ENCODE measurements at regions not wholly inside any gene's neighbourhood (a gene's known extent, or its start where the extent isn't known, plus 50 kb on each side); places are given as distances from the start of the nearest gene placed in this dataset.

DNA sequence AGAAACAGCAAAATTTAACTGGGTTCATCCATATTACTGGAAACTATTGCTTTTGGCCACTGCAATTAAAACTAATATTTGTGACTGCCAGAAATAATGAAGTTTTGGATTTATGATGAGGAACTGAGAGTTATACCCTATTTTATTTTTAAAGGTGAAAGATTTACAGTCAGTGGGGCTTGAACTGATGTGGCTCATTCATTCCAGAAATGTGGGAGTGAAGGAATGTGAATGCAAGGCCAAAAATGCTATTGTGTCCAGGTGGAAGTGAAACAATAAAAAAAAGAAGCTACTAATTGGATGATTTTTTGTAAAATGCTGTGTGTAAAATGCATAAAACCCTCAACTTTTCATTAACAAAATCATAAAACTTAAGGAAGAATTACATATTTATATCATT, 491.9 kb downstream of the COL12A1 start:
- H3K4me2 ChIP-seq (ENCODE audit: insufficient read depth, low read length) = no peak overlapping the region
- TF ChIP-seq ZNF436 (CRISPR knock-in tag; IDR thresholded peaks at IDR 0.05) = no peak
- H3K36me3 ChIP-seq (ENCODE audit: control insufficient read depth, insufficient read depth, low read length) = no peaks in the 10 kb centered on the region
- no peak for FAIRE-seq
- no peaks in the 10 kb centered on the region for H3K4me1 ChIP-seq (replicated peaks in 1 of 2; ENCODE audit: control insufficient read depth in 2 of 2, insufficient read depth in 2 of 2, low read length in 2 of 2)
- no TSS peak for BruUV-seq (replicated peaks)
- no peaks in the 10 kb centered on the region for H3K27me3 ChIP-seq (ENCODE audit: control insufficient read depth in 2 of 2, insufficient read depth in 2 of 2, low read length in 2 of 2)
- H3K79me2 ChIP-seq (ENCODE audit: control insufficient read depth, insufficient read depth, low read length) = no peaks in the 10 kb centered on the region
- no peaks in the 10 kb centered on the region for H3K9me1 ChIP-seq (ENCODE audit: control insufficient read depth, insufficient read depth, low read length)
- H3K4me3 ChIP-seq = no peak overlapping the region
- ChIA-PET CTCF (ENCODE audit: low intra/inter-chr PET ratio) (no interaction called here), POLR2A (no interaction called here)
- H4K20me1 ChIP-seq (replicated peaks; ENCODE audit: control insufficient read depth, insufficient read depth, low read length) = no peaks in the 10 kb centered on the region
- H2AFZ ChIP-seq (ENCODE audit: low read depth, low read length) = no peak overlapping the region
- DNase-seq (ENCODE audit: extremely low read depth in 1 of 4, low spot score in 3 of 4) = no peak
- H3K9ac ChIP-seq (ENCODE audit: insufficient read depth in 1 of 2, low read depth in 2 of 2, low read length in 2 of 2) = no peak overlapping the region
- in situ Hi-C loops (cut with MboI) = no loop called here
- H3K9me3 ChIP-seq (replicated peaks; ENCODE audit: control insufficient read depth, insufficient read depth, low read depth, low read length) = no peaks in the 10 kb centered on the region
- ATAC-seq = no peak
- intact Hi-C loops (cut with micrococcal nuclease) = no loop called here
- H3K27ac ChIP-seq (ENCODE audit: extremely low read depth, low read depth, low read length) = no peak overlapping the region

DNA sequence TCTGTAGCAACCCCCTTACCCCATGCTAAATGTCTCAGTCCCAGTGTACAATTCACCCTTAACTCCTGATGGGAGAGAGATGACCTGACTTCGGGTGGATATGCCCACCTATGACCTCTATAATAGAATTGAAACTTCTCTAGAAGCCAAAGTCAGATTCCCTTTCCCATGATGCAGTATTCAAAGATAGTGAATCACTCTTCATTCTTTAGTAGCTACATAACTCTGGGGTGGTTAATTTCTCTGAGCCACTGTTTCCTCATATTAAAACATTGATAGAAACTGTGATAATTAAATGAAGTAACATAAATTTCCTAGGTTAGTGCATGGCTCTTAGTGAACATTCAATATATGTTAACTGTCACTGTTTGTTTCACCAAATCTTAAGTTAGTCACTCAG, 500.4 kb downstream of the COL12A1 start:
- 0% methylated on average over 1 of the region's 1 CpG for WGBS (ENCODE audit: insufficient coverage, low coverage, missing lambda C conversion rate)
- no peaks in the 10 kb centered on the region for H3K79me2 ChIP-seq (ENCODE audit: control insufficient read depth, insufficient read depth, low read length)
- ChIA-PET CTCF (ENCODE audit: low intra/inter-chr PET ratio) (no interaction called here), POLR2A (no interaction called here)
- no peak overlapping the region for H3K4me2 ChIP-seq (ENCODE audit: insufficient read depth, low read length)
- ATAC-seq = no peak
- no peaks in the 10 kb centered on the region; the same call in 1 of the 2 replicates for H3K9me3 ChIP-seq (replicated peaks; ENCODE audit: control insufficient read depth, insufficient read depth, low read depth, low read length)
- no peak overlapping the region for H2AFZ ChIP-seq (ENCODE audit: low read depth, low read length)
- H3K9me1 ChIP-seq (ENCODE audit: control insufficient read depth, insufficient read depth, low read length) = no peaks in the 10 kb centered on the region
- FAIRE-seq = no peak
- no peaks in the 10 kb centered on the region for H3K36me3 ChIP-seq (ENCODE audit: control insufficient read depth, insufficient read depth, low read length)
- no peak overlapping the region for H3K27ac ChIP-seq (ENCODE audit: extremely low read depth, low read depth, low read length)
- H3K4me3 ChIP-seq = no peak overlapping the region
- no TSS peak for BruUV-seq (replicated peaks)
- H3K9ac ChIP-seq (ENCODE audit: insufficient read depth in 1 of 2, low read depth in 2 of 2, low read length in 2 of 2) = no peak overlapping the region
- intact Hi-C loops (cut with micrococcal nuclease) = no loop called here
- in situ Hi-C loops (cut with MboI) = no loop called here
- H3K4me1 ChIP-seq (replicated peaks in 1 of 2; ENCODE audit: control insufficient read depth in 2 of 2, insufficient read depth in 2 of 2, low read length in 2 of 2) = no peaks in the 10 kb centered on the region
- H3K27me3 ChIP-seq (ENCODE audit: control insufficient read depth in 2 of 2, insufficient read depth in 2 of 2, low read length in 2 of 2) = no peaks in the 10 kb centered on the region
- no peak for DNase-seq (ENCODE audit: extremely low read depth in 1 of 4, low spot score in 3 of 4)
- no peaks in the 10 kb centered on the region for H4K20me1 ChIP-seq (replicated peaks; ENCODE audit: control insufficient read depth, insufficient read depth, low read length)
- TF ChIP-seq E2F3 (CRISPR knock-in tag; IDR thresholded peaks at IDR 0.05) (no peak), TBL1XR1 (IDR thresholded peaks at IDR 0.05; ENCODE audit: low read length in 2 of 2) (no peak), ADNP (tag; IDR thresholded peaks at IDR 0.05) (no peak), EWSR1 (IDR thresholded peaks at IDR 0.05; ENCODE audit: borderline replicate concordance, low read depth, partially characterized antibody) (no peak), MED1 (CRISPR knock-in tag; IDR thresholded peaks at IDR 0.05; ENCODE audit: borderline replicate concordance) (no peak), ZBTB17 (CRISPR knock-in tag; IDR thresholded peaks at IDR 0.05) (no peak), ZBED1 (IDR thresholded peaks at IDR 0.05) (no peak), ZNF274 (IDR thresholded peaks at IDR 0.05; ENCODE audit: borderline replicate concordance, low read depth, low read length) (no peak), HCFC1 (IDR thresholded peaks at IDR 0.05; ENCODE audit: low read depth, low read length) (no peak), TEAD2 (tag; IDR thresholded peaks at IDR 0.05) (no peak), ETS2 (tag; IDR thresholded peaks at IDR 0.05; ENCODE audit: borderline replicate concordance, poor library complexity, severe bottlenecking) (no peak), DIDO1 (tag; IDR thresholded peaks at IDR 0.05; ENCODE audit: low read depth) (no peak), DNMT1 (IDR thresholded peaks at IDR 0.05) (no peak), PTTG1 (tag; IDR thresholded peaks at IDR 0.05; ENCODE audit: low read depth) (no peak)
- TF ChIP-seq, protein P1, sequence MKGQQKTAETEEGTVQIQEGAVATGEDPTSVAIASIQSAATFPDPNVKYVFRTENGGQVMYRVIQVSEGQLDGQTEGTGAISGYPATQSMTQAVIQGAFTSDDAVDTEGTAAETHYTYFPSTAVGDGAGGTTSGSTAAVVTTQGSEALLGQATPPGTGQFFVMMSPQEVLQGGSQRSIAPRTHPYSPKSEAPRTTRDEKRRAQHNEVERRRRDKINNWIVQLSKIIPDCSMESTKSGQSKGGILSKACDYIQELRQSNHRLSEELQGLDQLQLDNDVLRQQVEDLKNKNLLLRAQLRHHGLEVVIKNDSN (CRISPR knock-in tag; IDR thresholded peaks at IDR 0.05) = no peak
- TF ChIP-seq, protein P2, sequence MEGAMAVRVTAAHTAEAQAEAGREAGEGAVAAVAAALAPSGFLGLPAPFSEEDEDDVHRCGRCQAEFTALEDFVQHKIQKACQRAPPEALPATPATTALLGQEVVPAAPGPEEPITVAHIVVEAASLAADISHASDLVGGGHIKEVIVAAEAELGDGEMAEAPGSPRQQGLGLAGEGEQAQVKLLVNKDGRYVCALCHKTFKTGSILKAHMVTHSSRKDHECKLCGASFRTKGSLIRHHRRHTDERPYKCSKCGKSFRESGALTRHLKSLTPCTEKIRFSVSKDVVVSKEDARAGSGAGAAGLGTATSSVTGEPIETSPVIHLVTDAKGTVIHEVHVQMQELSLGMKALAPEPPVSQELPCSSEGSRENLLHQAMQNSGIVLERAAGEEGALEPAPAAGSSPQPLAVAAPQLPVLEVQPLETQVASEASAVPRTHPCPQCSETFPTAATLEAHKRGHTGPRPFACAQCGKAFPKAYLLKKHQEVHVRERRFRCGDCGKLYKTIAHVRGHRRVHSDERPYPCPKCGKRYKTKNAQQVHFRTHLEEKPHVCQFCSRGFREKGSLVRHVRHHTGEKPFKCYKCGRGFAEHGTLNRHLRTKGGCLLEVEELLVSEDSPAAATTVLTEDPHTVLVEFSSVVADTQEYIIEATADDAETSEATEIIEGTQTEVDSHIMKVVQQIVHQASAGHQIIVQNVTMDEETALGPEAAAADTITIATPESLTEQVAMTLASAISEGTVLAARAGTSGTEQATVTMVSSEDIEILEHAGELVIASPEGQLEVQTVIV (CRISPR knock-in tag; IDR thresholded peaks at IDR 0.05; ENCODE audit: borderline replicate concordance) = no peak

Measured in K562 (cell line).